HUES6 (cell line): ENCODE measurements at regions not wholly inside any gene's neighbourhood (a gene's known extent, or its start where the extent isn't known, plus 50 kb on each side); places are given as distances from the start of the nearest gene placed in this dataset.

Experiments used
- H3K27ac ChIP-seq: 2 replicates; pipeline ENCODE4 v1.7.0; 2013; ENCODE audit warnings: low read depth, mild to moderate bottlenecking, low read length, inconsistent platforms
- H3K27me3 ChIP-seq: 2 replicates; pipeline ENCODE4 v1.6.1; 2013; ENCODE audit warnings: low read length; ENCODE audit not compliant: control insufficient read depth, insufficient read depth
- H3K36me3 ChIP-seq: 2 replicates; pipeline ENCODE4 v1.6.1; 2013; ENCODE audit warnings: low read length; ENCODE audit not compliant: control insufficient read depth, insufficient read depth
- H3K4me1 ChIP-seq: 2 replicates; pipeline ENCODE4 v1.6.1; 2013; ENCODE audit warnings: low read length; ENCODE audit not compliant: control insufficient read depth, insufficient read depth
- H3K4me3 ChIP-seq: 2 replicates; pipeline ENCODE4 v1.5.1; 2013; ENCODE audit warnings: low read depth, low read length
- H3K9ac ChIP-seq: one replicate; pipeline ENCODE4 v1.6.1; 2013; ENCODE audit warnings: mild to moderate bottlenecking, low read length
- H3K9me3 ChIP-seq: 2 replicates; pipeline ENCODE4 v1.6.1; 2013; ENCODE audit warnings: low read depth, low read length; ENCODE audit not compliant: control insufficient read depth, insufficient read depth

- H3K9me3 ChIP-seq, result peaks cover 5% of the 10 kb centered on the region; the same call in 1 of the 2 replicates
- H3K36me3 ChIP-seq, result no peaks in the 10 kb centered on the region
- H3K9ac ChIP-seq, result no peak overlapping the region
- no peaks in the 10 kb centered on the region for H3K27me3 ChIP-seq
- no peaks in the 10 kb centered on the region for H3K4me1 ChIP-seq
- H3K27ac ChIP-seq, result no peak overlapping the region
- H3K4me3 ChIP-seq, result no peak overlapping the region
Measured at GRCh38 chr11:37748641-37749040, 1150.6 kb upstream of the RAG2 start.

GRCh38 chr11:37747121-37747520 lies 1149.1 kb upstream of the RAG2 start:
- Histone ChIP-seq H3K27ac (no peak overlapping the region), H3K4me1 (no peaks in the 10 kb centered on the region), H3K36me3 (no peaks in the 10 kb centered on the region), H3K9me3 (peaks cover 5% of the 10 kb centered on the region; the same call in 1 of the 2 replicates), H3K27me3 (no peaks in the 10 kb centered on the region), H3K4me3 (no peak overlapping the region), H3K9ac (no peak overlapping the region)

GRCh38 chr11:37727371-37727770 lies 1129.3 kb upstream of the RAG2 start:
- no peaks in the 10 kb centered on the region for H3K36me3 ChIP-seq
- H3K9me3 ChIP-seq, result no peaks in the 10 kb centered on the region
- H3K4me1 ChIP-seq, result no peaks in the 10 kb centered on the region
- H3K27me3 ChIP-seq, result no peaks in the 10 kb centered on the region
- no peak overlapping the region for H3K27ac ChIP-seq
- H3K4me3 ChIP-seq, result no peak overlapping the region
- H3K9ac ChIP-seq, result no peak overlapping the region

GRCh38 chr11:37724315-37724714 lies 1126.3 kb upstream of the RAG2 start:
- H3K4me1 ChIP-seq, result no peaks in the 10 kb centered on the region
- H3K36me3 ChIP-seq, result no peaks in the 10 kb centered on the region
- no peaks in the 10 kb centered on the region for H3K27me3 ChIP-seq
- H3K9ac ChIP-seq, result no peak overlapping the region
- H3K9me3 ChIP-seq, result no peaks in the 10 kb centered on the region
- no peak overlapping the region for H3K27ac ChIP-seq
- H3K4me3 ChIP-seq, result no peak overlapping the region

- Histone ChIP-seq H3K36me3 (no peaks in the 10 kb centered on the region), H3K4me1 (no peaks in the 10 kb centered on the region), H3K9ac (no peak overlapping the region), H3K27ac (no peak overlapping the region), H3K27me3 (no peaks in the 10 kb centered on the region), H3K4me3 (no peak overlapping the region), H3K9me3 (no peaks in the 10 kb centered on the region; the same call in 1 of the 2 replicates)
Measured at GRCh38 chr11:37721485-37721884, 1123.4 kb upstream of the RAG2 start.

GRCh38 chr11:37718431-37718999 lies 1120.5 kb upstream of the RAG2 start:
- H3K4me1 ChIP-seq, result no peaks in the 10 kb centered on the region
- H3K27ac ChIP-seq, result no peak overlapping the region
- no peak overlapping the region for H3K4me3 ChIP-seq
- H3K27me3 ChIP-seq, result no peaks in the 10 kb centered on the region
- H3K9ac ChIP-seq, result no peak overlapping the region
- H3K9me3 ChIP-seq, result no peaks in the 10 kb centered on the region; the same call in 1 of the 2 replicates
- no peaks in the 10 kb centered on the region for H3K36me3 ChIP-seq

GRCh38 chr11:37712251-37712650 lies 1114.2 kb upstream of the RAG2 start:
- Histone ChIP-seq H3K27ac (no peak overlapping the region), H3K4me1 (no peaks in the 10 kb centered on the region), H3K4me3 (no peak overlapping the region), H3K27me3 (no peaks in the 10 kb centered on the region), H3K9ac (no peak overlapping the region), H3K9me3 (no peaks in the 10 kb centered on the region), H3K36me3 (no peaks in the 10 kb centered on the region)

GRCh38 chr11:37710031-37710430 lies 1112.0 kb upstream of the RAG2 start:
- H3K4me1 ChIP-seq, result no peaks in the 10 kb centered on the region
- no peaks in the 10 kb centered on the region for H3K9me3 ChIP-seq

GRCh38 chr11:37704791-37705190 lies 1106.8 kb upstream of the RAG2 start:
- no peaks in the 10 kb centered on the region for H3K4me1 ChIP-seq
- no peak overlapping the region for H3K4me3 ChIP-seq
- no peak overlapping the region for H3K27ac ChIP-seq
- no peak overlapping the region for H3K9ac ChIP-seq
- no peaks in the 10 kb centered on the region for H3K36me3 ChIP-seq
- H3K9me3 ChIP-seq, result 0 out of 2 replicates have a peak, but pooled peaks cover under 1% of the 10 kb centered on the region
- no peaks in the 10 kb centered on the region for H3K27me3 ChIP-seq

More at GRCh38 chr11:37710031-37710430, 1112.0 kb upstream of the RAG2 start:
- no peak overlapping the region for H3K4me3 ChIP-seq
- no peak overlapping the region for H3K9ac ChIP-seq
- no peaks in the 10 kb centered on the region for H3K27me3 ChIP-seq
- H3K36me3 ChIP-seq, result no peaks in the 10 kb centered on the region
- H3K27ac ChIP-seq, result no peak overlapping the region

- no peak overlapping the region for H3K27ac ChIP-seq
- H3K36me3 ChIP-seq, result no peaks in the 10 kb centered on the region
- H3K4me1 ChIP-seq, result no peaks in the 10 kb centered on the region
- H3K9ac ChIP-seq, result no peak overlapping the region
- peaks cover 33% of the 10 kb centered on the region for H3K9me3 ChIP-seq
- H3K27me3 ChIP-seq, result no peaks in the 10 kb centered on the region
- no peak overlapping the region for H3K4me3 ChIP-seq
Measured at GRCh38 chr11:37699644-37700043, 1101.6 kb upstream of the RAG2 start.

- no peak overlapping the region for H3K27ac ChIP-seq
- H3K36me3 ChIP-seq, result no peaks in the 10 kb centered on the region
- H3K4me1 ChIP-seq, result no peaks in the 10 kb centered on the region
- H3K4me3 ChIP-seq, result no peak overlapping the region
- peaks cover 52% of the 10 kb centered on the region for H3K9me3 ChIP-seq
- no peak overlapping the region for H3K9ac ChIP-seq
- H3K27me3 ChIP-seq, result no peaks in the 10 kb centered on the region
Measured at GRCh38 chr11:37695283-37695682, 1097.2 kb upstream of the RAG2 start.
